HepG2 (cell line): ENCODE measurements at regions not wholly inside any gene's neighbourhood (a gene's known extent, or its start where the extent isn't known, plus 50 kb on each side); places are given as distances from the start of the nearest gene placed in this dataset.

ENCODE experiments used
- ATAC-seq: fragments of 200-7000 bp; cut with Tn5 transposase; 3 replicates; pipeline ENCODE4 v1.9.1; 2020; ENCODE audit warnings: mild to moderate bottlenecking, moderate library complexity
- BruUV-seq: library from RNA; stranded (reverse); fragments of 400-500 nt; replicated peaks from 2 replicates; lab custom pipeline; 2021; lab: Mats Ljungman, UMichigan
- CTCF ChIA-PET: fragments of 300-600 bp; formaldehyde crosslinking; extraction: SDS; loops from one replicate; lab custom pipeline; 2021; ENCODE audit warnings: low total read pairs, inconsistent platforms, low intra/inter-chr PET ratio; lab: Yijun Ruan, JAX
- POLR2A ChIA-PET: fragments of 350-600 bp; sonication (Branson Sonifier 250); formaldehyde crosslinking; loops from one replicate; lab custom pipeline; 2020; ENCODE audit warnings: antibody characterized with exemption, inconsistent platforms; lab: Yijun Ruan, JAX
- DNase-seq: peaks from one replicate; pipeline ENCODE4 v3.0.0-alpha.2; 2015; ENCODE audit warnings: low spot score
- FAIRE-seq: peaks from 3 replicates; lab custom pipeline; 2011; peaks lifted over from hg19 to GRCh38; lab: Jason Lieb, UNC
- H2AFZ ChIP-seq: one replicate; pipeline ENCODE4 v1.6.1; 2011; ENCODE audit warnings: low read length, inconsistent platforms
- H3K27ac ChIP-seq: fragments of 300-600 bp; 3 replicates; pipeline ENCODE4 v1.8.0; 2011; ENCODE audit warnings: mixed run types, mild to moderate bottlenecking, mixed read lengths, low read length, inconsistent platforms; ENCODE audit not compliant: insufficient read depth; ENCODE audit errors: extremely low read length
- H3K27me3 ChIP-seq, 2 experiments: fragments of 200-600 bp in 1 of 2; 2 replicates in 1 of 2; 3 replicates in 1 of 2; pipeline versions ENCODE4 v1.6.0 to v1.8.0; 2011; ENCODE audit warnings: low read length in 2 of 2, mild to moderate bottlenecking in 2 of 2, moderate library complexity in 2 of 2, inconsistent platforms in 1 of 2; ENCODE audit not compliant: insufficient read depth in 2 of 2, control insufficient read depth in 1 of 2
- H3K36me3 ChIP-seq, 2 experiments: fragments of 200-600 bp in 1 of 2; replicated peaks in 1 of 2; 2 replicates in 1 of 2; 3 replicates in 1 of 2; pipeline versions ENCODE4 v1.5.1 to v1.8.0; 2011; ENCODE audit warnings: low read length in 2 of 2, inconsistent platforms in 1 of 2; ENCODE audit not compliant: insufficient read depth in 2 of 2, control insufficient read depth in 1 of 2
- H3K4me1 ChIP-seq: 2 replicates; pipeline ENCODE4 v1.5.1; 2012; ENCODE audit warnings: low read length, inconsistent platforms; ENCODE audit not compliant: insufficient read depth
- H3K4me2 ChIP-seq: 2 replicates; pipeline ENCODE4 v1.6.0; 2011; ENCODE audit warnings: low read depth, low read length, inconsistent platforms
- H3K4me3 ChIP-seq, 3 experiments: fragments of 200-600 bp in 1 of 3; sonication (generic), shearing (Covaris generic) in 1 of 3; replicated peaks in 1 of 3; 2 replicates each; pipeline ENCODE4 v1.5.1; 2011 to 2016; ENCODE audit warnings: low read length in 3 of 3, inconsistent platforms in 2 of 3, low read depth in 2 of 3, mild to moderate bottlenecking in 2 of 3, control low read depth in 1 of 3, mixed read lengths in 1 of 3; ENCODE audit not compliant: insufficient read depth in 1 of 3
- H3K79me2 ChIP-seq: one replicate; pipeline ENCODE4 v1.6.1; 2011; ENCODE audit warnings: low read length, inconsistent platforms; ENCODE audit not compliant: insufficient read depth
- H3K9ac ChIP-seq: 2 replicates; pipeline ENCODE4 v1.6.0; 2011; ENCODE audit warnings: mild to moderate bottlenecking, low read depth, low read length, inconsistent platforms; ENCODE audit not compliant: insufficient read depth
- H3K9me3 ChIP-seq: 2 replicates; pipeline ENCODE4 v1.5.1; 2012; ENCODE audit warnings: mild to moderate bottlenecking, low read length
- H4K20me1 ChIP-seq: 2 replicates; pipeline ENCODE4 v1.6.0; 2011; ENCODE audit warnings: inconsistent platforms, mild to moderate bottlenecking, low read length, moderate library complexity; ENCODE audit not compliant: insufficient read depth
- HOXA9 ChIP-seq: sonication (generic); formaldehyde crosslinking; IDR thresholded peaks from 2 replicates; pipeline ENCODE4 v1.8.1; 2022; ENCODE audit warnings: missing genetic modification reagents, mild to moderate bottlenecking, moderate library complexity, borderline replicate concordance
- JDP2 ChIP-seq: sonication (generic); formaldehyde crosslinking; IDR thresholded peaks from 2 replicates; pipeline ENCODE4 v1.8.1; 2022; ENCODE audit warnings: missing genetic modification reagents, borderline replicate concordance
- MEF2D ChIP-seq: sonication (generic); formaldehyde crosslinking; IDR thresholded peaks from 2 replicates; pipeline ENCODE4 v1.5.1; 2020; ENCODE audit warnings: mild to moderate bottlenecking, missing genetic modification reagents
- MEIS2 ChIP-seq: sonication (generic); formaldehyde crosslinking; IDR thresholded peaks from 2 replicates; pipeline ENCODE4 v1.9.0; 2021; ENCODE audit warnings: mild to moderate bottlenecking, missing genetic modification reagents
- MYPOP ChIP-seq: sonication (generic); formaldehyde crosslinking; IDR thresholded peaks from 2 replicates; pipeline ENCODE4 v1.8.1; 2023; ENCODE audit warnings: mild to moderate bottlenecking, moderate library complexity, missing genetic modification reagents
- PCBP2 ChIP-seq: fragments of 200-400 bp; formaldehyde crosslinking; optimal IDR thresholded peaks from 2 replicates; pipeline ENCODE3; 2018; ENCODE audit warnings: low read length, low read depth; ENCODE audit not compliant: poor library complexity, severe bottlenecking
- PLRG1 ChIP-seq: fragments of 450-650 bp; conservative IDR thresholded peaks from 2 replicates; pipeline ENCODE4 v1.6.1; 2016
- SRSF9 ChIP-seq: fragments of 200-400 bp; formaldehyde crosslinking; IDR thresholded peaks from 2 replicates; pipeline ENCODE4 v1.6.1; 2018; ENCODE audit warnings: borderline replicate concordance, mild to moderate bottlenecking, low read depth, low read length; ENCODE audit not compliant: insufficient read depth, poor library complexity, severe bottlenecking
- THRA ChIP-seq: sonication (generic); formaldehyde crosslinking; IDR thresholded peaks from 2 replicates; pipeline ENCODE4 v1.4.0; 2020; ENCODE audit warnings: missing genetic modification reagents, borderline replicate concordance
- TIGD3 ChIP-seq: sonication (generic); formaldehyde crosslinking; IDR thresholded peaks from 2 replicates; pipeline ENCODE4 v1.5.1; 2020; ENCODE audit warnings: mild to moderate bottlenecking, missing genetic modification reagents, borderline replicate concordance
- TOPORS ChIP-seq: sonication (generic); formaldehyde crosslinking; IDR thresholded peaks from 2 replicates; pipeline ENCODE4 v1.8.0; 2023; ENCODE audit warnings: mild to moderate bottlenecking, missing genetic modification reagents
- ZNF496 ChIP-seq: sonication (generic); formaldehyde crosslinking; IDR thresholded peaks from 2 replicates; pipeline ENCODE4 v1.8.1; 2023; ENCODE audit warnings: mild to moderate bottlenecking, moderate library complexity, missing genetic modification reagents; ENCODE audit not compliant: insufficient replicate concordance
- ZNF530 ChIP-seq: sonication (generic); formaldehyde crosslinking; IDR thresholded peaks from 2 replicates; pipeline ENCODE4 v1.5.0; 2020; ENCODE audit warnings: low read depth, mild to moderate bottlenecking, missing genetic modification reagents
- ZNF552 ChIP-seq: sonication (generic); formaldehyde crosslinking; IDR thresholded peaks from 2 replicates; pipeline ENCODE4 v1.9.0; 2022; ENCODE audit warnings: missing genetic modification reagents, mild to moderate bottlenecking, borderline replicate concordance
- ZNF556 ChIP-seq: sonication (generic); formaldehyde crosslinking; IDR thresholded peaks from 2 replicates; pipeline ENCODE4 v1.4.0; 2020; ENCODE audit warnings: mild to moderate bottlenecking, missing genetic modification reagents, borderline replicate concordance
- ZNF788 ChIP-seq: sonication (generic); formaldehyde crosslinking; IDR thresholded peaks from 2 replicates; pipeline ENCODE4 v1.5.0; 2020; ENCODE audit warnings: mild to moderate bottlenecking, missing genetic modification reagents, borderline replicate concordance
- WGBS: methylation state at CpG from one replicate; pipeline ENCODE4 v1.1.6; 2017; ENCODE audit warnings: low lambda C conversion rate; 5-methylcytosine and 5-hydroxymethylcytosine counted together
- in situ Hi-C: cut with HindIII; loops from 2 replicates; pipeline ENCODE4 v1.10.0; 2017; ENCODE audit warnings: low pct_unique_long_range_greater_than_20kb; ENCODE audit not compliant: extremely low pct_ligation_motif_present
- intact Hi-C: fragments of 100-400 bp; cut with micrococcal nuclease; formaldehyde crosslinking; loops from one replicate; pipeline ENCODE4 v1.10.0; 2022; ENCODE audit not compliant: unreplicated experiment
- TF ChIP-seq, protein P1 (sequence below): sonication (generic); formaldehyde crosslinking; IDR thresholded peaks from 2 replicates; pipeline ENCODE4 v1.5.0; 2020; ENCODE audit warnings: mild to moderate bottlenecking, low read depth, missing genetic modification reagents, borderline replicate concordance

DNA sequence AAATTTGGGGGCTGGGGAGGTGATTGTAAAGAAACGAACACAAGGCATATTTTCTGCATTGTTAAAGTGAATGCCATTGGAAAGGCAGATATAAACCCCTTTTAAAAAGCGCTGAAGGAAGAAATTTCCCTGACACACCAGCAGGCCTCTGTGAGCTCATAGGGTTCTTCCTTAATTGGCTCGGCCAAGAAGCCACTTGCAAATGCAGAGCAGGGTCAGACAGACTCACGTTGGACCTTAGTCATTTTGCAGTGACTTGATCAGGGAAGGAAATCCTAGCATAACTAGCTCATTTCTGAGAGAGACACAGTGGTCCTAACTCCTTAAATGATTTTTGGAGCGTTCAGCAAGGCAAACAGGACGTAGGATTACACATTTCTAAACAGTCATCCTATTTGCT lies 1461.4 kb downstream of the GATA3 start:
- no peak for ATAC-seq
- H3K27ac ChIP-seq = no peak overlapping the region
- H3K4me1 ChIP-seq = no peaks in the 10 kb centered on the region
- H3K9ac ChIP-seq = no peak overlapping the region
- TF ChIP-seq MYPOP (CRISPR knock-in tag) (no peak), THRA (no peak), PLRG1 (no peak), TIGD3 (CRISPR knock-in tag) (no peak), ZNF556 (CRISPR knock-in tag) (no peak), ZNF788 (CRISPR knock-in tag) (no peak), MEF2D (CRISPR knock-in tag) (no peak), PCBP2 (no peak), TOPORS (CRISPR knock-in tag) (no peak), JDP2 (CRISPR knock-in tag) (no peak), ZNF552 (CRISPR knock-in tag) (no peak), SRSF9 (no peak), ZNF496 (no peak), MEIS2 (CRISPR knock-in tag) (no peak), HOXA9 (CRISPR knock-in tag) (no peak), ZNF530 (CRISPR knock-in tag) (no peak)
- TF ChIP-seq, protein P1, sequence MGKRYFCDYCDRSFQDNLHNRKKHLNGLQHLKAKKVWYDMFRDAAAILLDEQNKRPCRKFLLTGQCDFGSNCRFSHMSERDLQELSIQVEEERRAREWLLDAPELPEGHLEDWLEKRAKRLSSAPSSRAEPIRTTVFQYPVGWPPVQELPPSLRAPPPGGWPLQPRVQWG (CRISPR knock-in tag) = no peak
- H2AFZ ChIP-seq = no peak overlapping the region
- WGBS = 11% methylated on average over 4 of the region's 6 CpGs
- intact Hi-C loops (no loop called here), in situ Hi-C loops (no loop called here)
- no peaks in the 10 kb centered on the region for H3K79me2 ChIP-seq
- DNase-seq = no peak
- H3K9me3 ChIP-seq = peaks cover 82% of the 10 kb centered on the region
- CTCF ChIA-PET = no interaction called here
- no peaks in the 10 kb centered on the region for H3K36me3 ChIP-seq
- H3K27me3 ChIP-seq = no peaks in the 10 kb centered on the region
- H3K4me3 ChIP-seq = no peak overlapping the region
- no TSS peak for BruUV-seq
- H3K4me2 ChIP-seq = no peak overlapping the region
- no peak for FAIRE-seq
- POLR2A ChIA-PET = no interaction called here
- no peaks in the 10 kb centered on the region for H4K20me1 ChIP-seq
